HG03432 (cell line): ENCODE measurements at regions not wholly inside any gene's neighbourhood (a gene's known extent, or its start where the extent isn't known, plus 50 kb on each side); places are given as distances from the start of the nearest gene placed in this dataset.
"Not testable (repeated sequence)": the region's sequence is repeated elsewhere in the genome, so short reads cannot be mapped to it uniquely, and the experiment has no call there.

Experiments
- ATAC-seq: cut with Tn5 transposase; IDR thresholded peaks from one replicate; pipeline ENCODE4 v1.9.1; 2021; ENCODE audit warnings: mild to moderate bottlenecking, moderate library complexity; ENCODE audit not compliant: unreplicated experiment

DNA sequence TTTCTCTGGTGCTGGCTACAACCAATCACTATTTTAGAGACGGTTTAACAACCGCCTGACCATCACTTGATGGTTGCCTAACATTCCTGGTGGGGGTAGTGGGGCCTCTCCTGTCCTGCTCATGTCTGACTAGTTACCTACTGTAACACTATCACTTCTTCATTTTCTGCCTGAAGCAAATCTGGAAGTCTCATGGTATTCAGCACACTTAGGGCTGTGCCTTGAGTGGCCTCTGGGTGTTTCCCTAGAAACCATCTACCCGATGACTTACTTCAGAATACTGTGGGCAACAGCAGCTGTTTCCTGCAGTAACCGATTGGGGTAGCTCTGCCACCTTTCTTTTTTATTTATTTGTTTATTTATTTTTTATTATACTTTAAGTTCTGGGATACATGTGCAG, 880.1 kb upstream of the INTU start:
- ATAC-seq, result no peak

DNA sequence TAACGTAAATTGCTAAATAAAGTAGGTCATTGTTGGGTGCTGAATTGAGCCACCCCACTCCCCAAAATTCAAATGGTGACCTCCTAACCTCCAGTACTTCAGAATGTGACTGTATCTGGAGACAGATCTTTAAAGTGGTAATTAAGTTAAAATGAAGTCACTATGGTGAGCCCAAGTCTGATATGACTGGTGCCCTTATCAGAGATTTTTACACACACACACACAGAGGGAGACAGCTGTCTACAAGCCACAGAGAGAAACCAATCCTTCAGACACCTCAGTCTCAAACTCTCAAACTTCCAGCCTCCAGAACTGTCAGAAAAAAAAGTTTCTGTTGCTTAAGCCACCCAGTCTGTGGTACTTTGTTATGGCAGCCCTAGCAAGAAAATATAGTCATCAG, 879.2 kb upstream of the INTU start:
- ATAC-seq, result no peak

DNA sequence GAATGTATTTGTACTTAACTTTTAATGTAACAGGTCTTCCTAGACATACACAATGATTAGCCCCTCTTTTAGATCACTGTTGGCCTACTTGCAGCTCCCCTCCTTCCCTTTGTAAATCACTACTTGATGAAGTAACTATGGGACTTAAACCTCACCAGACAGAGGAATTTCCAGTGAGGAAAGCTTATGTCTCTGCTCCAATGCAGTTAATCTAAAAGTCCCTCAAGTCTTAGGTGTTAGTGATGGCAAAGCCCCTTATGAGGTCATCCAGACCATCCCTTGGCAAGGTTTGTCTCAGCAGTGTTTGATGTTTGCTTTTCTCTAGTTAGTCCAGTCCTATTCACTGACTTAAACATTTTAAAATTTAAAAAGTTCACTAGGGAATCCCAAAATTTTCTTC, 877.3 kb upstream of the INTU start:
- no peak for ATAC-seq

DNA sequence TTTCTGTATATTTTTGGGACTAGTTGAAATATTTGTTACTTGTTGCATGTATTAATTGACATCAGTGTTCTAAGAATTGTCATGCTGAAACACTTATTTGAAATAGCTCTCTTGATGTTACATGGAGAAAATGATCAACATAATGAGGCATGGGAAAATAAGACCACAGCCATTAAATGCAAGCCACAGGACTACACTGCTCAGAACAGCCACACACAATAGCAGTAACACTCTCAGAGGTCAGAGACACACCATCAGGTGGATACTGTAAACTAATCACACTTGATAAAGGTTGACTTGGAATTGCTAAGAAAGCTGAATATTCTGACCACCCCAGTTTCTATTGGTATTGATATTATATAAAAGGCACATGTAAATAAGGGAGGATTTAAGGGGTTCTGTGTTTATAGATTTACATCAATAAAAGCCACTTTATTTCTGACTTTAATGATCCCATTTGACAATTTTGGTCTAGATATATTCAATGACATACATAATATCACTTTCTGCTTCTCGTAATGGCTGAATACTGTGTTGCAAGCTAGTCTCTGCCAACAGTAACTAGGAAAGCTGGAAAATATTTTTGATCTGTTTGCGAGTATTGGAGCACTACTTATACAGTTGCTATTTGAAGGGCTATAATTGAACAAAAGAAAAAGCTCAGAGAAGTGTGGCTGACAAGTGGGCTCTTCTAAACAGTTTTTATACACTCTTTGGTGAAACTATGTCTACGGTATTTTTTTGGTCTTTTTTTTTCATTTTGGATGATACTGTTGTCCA, 876.5 kb upstream of the INTU start:
- ATAC-seq, result no peak

DNA sequence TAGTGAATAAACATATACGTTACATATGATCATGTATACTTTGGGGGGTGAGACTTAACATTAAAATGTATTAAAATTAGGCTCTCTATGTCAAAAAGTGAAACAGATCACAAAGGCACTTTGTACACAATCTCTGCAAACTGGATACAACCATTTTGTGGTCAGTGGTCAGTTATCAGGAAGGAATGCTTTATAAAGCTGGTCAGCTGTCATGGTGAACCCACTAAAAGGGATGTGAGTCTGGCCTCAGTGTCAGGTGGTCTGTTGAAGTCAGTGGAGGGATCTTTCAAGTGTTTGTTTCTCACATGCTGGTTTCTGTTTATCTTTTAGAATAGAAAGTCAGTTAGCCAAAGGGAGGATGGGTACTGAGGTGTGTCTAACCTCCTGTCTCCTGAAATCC, 875.5 kb upstream of the INTU start:
- no peak for ATAC-seq

DNA sequence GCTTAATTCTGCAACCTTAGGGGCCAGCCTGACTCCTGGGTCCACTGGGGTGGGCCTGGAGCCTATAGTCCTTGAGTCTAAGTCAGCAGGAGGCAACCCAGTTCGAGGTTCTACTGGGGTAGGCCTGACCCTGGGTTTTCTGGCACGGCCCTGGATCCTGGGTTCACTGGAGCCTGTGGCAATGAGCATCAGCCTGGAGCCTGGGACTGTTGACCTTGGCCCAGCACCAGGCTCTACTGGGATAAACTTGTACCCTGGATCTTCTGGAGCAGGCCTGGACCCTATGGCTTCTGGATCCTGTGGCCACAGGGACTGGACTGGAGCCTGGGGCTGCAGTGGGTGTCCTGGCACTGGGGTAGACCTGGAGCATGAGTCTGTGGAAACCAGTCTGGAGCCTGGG, 874.3 kb upstream of the INTU start:
- no peak for ATAC-seq

DNA sequence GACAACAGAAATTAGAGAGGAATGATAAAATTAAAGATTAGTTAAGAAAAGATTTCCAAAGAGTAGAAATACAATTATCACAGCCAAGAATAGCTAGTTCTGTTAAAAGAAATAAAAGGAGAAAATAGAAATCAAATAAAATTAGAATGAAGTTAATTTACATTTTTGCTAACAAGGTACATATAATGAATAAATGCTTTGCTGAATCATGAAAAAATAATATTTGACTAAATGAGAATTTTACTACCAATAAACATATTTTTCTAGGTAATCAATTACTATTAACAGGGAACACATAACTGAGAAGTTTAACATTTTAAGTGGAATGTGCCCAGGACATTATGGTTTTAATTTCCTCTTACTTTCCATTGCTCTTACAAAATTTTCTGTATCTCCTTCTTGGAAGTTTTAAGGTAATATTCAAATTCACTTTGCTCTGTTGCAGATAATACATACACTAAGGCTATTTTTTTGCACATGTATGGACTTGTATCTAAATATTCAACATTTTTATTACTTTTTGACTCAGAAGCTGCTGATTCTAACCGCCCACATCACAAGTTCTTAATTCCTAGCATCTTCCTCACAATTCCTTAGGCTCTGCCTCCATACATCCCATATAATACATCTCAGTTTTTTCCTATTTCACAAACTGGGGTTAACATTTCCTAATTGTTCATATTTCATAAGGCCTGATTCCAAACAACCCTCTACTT, 870.7 kb upstream of the INTU start:
- no peak for ATAC-seq

DNA sequence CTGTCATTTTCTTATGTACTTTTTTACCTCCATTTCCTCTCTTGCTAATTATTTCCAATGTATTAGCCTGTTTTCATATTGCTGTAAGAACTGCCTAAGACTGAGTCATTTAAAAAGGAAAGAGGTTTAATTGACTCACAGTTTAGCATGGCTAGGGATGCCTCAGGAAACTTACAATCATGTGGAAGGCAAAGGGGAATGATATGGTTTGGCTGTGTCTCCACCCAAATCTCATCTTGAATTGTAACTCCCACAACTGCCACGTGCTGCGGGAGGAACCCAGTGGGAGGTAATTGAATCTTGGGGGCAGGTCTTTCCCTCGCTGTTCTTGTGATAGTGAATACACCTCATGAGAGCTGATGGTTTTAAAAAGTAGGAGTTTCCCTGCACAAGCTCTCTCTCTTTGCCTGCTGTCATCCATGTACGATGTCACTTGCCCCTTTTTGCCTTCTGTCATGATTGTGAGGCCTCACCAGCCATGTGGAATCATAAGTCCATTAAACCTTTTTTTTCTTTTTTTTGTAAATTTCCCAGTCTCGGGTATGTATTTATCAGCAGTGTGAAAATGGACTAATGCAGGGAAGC, 870.0 kb upstream of the INTU start:
- no peak for ATAC-seq

DNA sequence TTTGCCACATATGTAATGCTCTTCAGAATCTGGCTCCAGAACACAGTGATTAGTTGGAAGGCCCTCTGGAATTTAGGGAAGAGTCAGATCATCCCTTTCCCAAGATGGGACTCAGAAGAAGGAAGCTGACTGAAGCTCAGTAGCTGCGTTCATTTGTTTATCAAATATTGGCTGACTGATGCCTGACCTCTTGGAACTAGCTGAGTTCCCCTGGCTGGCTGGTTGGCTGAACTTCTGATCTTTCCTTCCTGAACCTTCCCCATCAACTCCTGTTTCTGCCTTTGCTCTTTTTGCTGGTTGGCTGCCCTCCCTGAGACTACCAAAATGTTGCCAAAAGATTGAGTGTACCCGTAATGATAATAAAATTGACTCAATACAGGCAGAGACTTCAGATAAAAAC, 866.5 kb upstream of the INTU start:
- no peak for ATAC-seq

DNA sequence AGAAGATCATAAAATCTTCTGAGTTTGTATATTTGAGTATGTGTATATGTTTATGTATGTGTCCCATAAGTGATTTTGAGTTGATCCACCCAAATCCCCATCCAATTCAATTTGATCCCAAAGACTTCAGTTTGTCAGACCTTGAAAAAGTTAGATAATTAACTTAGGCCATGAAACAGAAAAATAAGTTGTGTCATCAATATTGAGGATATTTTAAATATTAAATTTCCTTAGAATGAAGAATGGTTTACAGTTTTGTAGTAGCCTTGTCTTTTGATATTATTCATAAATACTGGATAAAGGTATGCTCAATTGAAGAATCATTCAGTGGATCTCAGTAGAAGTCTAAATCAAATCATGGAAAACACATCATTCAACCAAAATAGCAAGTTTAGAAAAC, 864.4 kb upstream of the INTU start:
- ATAC-seq, result no peak

DNA sequence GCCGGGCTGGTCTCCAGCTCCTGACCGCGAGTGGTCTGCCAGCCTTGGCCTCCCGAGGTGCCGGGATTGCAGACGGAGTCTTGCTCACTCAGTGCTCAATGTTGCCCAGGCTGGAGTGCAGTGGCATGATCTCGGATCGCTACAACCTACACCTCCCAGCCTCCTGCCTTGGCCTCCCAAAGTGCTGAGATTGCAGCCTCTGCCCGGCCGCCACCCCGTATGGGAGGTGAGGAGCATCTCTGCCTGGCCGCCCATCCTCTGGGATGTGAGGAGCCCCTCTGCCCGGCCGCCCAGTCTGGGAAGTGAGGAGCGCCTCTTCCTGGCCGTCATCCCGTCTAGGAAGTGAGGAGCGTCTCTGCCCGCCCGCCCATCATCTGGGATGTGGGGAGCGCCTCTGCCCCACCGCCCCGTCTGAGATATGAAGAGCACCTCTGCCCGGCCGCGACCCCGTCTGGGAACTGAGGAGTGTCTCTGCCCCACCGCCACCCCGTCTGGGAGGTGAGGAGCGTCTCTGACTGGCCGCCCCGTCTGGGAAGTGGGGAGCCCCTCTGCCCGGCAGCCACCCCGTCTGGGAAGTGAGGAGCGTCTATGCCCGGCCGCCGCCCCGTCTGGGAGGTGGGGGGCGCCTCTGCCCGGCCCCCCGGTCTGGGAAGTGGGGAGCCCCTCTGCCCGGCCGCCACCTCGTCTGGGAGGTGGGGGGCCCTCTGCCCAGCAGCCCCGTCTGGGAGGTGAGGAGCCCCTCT, 861.8 kb upstream of the INTU start:
- ATAC-seq, result not testable (repeated sequence)

DNA sequence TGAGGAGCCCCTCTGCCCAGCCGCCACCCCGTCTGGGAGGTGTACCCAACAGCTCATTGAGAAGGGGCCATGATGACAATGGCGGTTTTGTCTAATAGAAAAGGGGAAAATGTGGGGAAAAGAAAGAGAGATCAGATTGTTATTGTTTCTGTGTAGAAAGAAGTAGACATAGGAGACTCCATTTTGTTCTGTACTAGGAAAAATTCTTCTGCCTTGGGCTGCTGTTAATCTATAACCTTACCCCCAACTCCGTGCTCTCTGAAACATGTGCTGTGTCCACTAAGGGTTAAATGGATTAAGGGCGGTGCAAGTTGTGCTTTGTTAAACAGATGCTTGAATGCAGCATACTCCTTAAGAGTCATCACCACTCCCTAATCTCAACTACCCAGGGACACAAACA, 861.1 kb upstream of the INTU start:
- ATAC-seq, result not testable (repeated sequence)

DNA sequence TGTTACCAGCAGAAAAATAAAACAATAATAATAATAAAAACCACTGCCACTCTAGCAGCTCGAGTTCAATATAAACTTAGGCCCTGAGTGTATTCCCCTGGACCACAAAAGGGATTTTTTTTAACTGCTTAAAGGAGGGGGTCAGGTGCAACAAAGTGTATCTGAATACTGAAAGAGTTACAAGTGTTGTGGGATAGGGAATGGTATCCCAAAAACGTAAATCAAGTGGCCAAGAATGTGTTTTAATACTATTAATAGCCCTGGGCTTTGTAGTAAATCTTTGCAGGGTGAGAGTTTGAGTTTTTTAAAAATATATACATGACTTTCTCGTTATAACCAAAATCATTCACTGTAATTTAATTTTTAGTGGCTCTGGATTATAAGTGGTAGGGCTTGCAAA, 860.1 kb upstream of the INTU start:
- ATAC-seq, result no peak

DNA sequence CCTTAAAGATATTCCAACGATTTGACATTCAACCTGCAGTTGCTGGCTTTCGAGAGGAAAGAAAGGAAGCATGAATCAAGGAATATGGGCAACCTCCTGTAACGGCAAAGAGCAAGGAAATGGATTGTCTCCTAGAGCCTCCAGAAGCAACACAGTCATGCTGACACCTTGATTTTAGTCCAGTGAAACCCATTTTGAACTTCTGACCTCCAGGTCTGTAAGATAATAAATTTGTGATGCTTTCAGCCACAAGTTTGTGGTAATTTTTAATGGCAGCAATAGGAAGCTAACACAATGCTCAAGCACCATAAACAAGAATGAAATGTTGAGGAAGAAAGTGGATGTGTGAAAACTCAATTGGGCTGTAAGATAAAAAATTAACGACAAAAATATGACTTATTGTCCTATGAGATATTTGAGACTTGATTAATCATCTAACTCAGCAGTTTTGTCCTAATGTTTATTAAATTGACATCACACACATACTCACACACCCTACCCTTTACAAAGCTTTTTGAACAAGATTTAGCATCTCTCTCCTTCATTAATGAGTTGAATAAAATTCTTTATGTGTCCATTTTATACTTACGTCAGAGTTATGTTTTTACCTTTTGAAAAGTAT, 857.2 kb upstream of the INTU start:
- no peak for ATAC-seq

DNA sequence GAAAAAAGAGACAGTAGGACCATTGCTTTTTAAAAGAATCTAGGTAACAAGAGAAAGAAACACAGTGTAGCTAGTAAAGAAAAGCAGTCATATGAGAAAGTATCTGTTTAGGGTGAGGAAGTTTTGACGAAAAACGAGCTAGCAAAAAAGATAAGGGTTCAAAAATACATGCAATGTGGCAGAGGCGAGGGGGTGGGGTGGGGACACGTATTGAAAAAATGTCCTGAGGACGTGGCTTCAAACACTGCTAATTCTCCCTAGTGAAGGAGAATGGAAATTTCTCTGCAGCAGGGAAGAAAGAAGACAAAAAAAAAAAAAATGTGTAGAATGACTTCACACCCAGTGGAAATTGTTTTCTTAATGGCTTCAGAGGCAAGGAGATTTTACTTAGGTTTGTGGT, 856.4 kb upstream of the INTU start:
- no peak for ATAC-seq

DNA sequence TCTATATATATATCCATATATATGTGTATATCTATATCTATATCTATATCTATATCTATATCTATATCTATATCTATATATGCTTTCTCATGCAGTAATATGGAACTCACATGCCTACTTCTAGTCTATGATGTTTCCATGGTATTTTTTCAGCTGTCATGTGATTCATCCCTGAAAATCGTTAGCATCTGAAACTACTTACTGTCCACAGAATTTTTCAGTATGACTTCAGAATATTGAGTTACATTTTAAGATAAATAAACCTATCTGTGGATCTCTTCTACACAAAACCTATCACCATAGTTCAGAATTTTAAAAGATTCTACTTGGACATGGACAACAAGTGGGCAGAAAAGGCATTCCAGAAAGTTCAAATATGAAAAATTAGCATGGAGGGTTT, 855.1 kb upstream of the INTU start:
- ATAC-seq, result no peak

DNA sequence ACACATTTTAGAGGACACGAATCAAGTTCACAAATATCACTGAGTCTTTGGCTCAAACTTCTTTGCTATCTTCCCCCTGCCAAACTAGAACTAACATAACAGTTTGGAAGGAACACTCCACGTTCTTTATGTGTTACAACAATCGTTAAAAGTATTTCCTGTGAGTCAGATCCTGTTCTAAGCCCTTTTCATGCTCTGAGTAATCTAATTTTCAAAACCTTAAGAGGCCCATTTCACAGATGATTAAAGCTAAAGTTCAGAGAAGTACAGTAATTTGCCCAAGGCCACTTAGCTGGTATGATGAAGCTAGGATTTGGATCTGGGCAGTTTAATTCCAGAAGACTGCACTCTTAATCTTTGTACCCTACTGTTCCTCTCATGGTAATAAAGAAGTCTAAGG, 854.4 kb upstream of the INTU start:
- ATAC-seq, result no peak

DNA sequence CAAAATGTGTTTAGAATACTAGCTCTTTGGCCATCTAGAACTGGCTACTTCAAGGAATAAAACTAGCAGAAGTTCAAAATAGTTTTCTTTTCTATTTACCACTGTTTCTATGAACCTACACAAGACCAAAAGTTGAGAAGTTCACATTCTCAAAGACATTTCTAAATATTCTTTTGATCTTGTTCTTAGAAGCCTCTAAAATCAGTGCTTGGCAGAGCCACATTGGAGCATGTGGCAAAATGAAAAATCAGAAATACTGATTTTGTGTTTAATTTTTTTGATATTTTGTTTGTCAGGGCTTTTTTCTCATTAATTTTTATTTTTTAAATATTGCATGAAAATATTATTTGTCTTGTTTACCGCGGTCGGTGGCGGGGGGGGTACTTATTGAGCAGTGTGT, 853.8 kb upstream of the INTU start:
- ATAC-seq, result no peak

DNA sequence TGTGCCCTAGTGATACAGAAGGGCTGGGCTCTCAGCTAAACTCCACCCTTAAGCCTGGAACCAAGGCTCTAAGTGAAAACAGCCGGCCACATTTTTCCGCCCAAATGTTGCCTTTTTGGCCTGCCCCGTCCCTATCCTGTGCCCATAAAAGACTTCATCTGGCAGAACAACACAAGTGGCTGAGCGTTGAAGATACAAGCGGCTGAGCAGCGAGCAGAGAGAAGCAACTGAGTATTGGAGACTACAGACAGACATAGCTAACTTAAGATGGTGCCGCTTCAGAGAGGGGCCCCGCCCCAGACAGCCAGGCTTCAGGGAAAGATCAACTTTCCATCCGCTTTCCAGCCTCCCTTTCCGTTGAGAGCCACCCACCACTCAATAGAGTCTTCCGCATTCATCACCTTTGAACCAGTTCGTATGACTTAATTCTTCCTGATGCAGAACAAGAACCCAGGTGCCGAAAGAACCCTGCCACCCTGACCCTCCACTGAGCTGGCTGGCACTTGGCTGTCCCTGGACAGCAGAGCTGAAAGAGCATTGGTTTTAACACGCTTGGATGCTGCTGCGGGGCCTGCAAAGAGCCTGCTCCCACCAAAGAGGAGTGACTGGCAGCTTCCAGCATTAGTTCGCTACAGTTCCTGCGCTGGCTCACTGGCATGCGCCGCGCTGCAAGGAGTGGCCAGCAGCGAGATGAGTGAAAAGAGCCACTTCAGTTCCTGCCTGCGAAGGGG, 853.2 kb upstream of the INTU start:
- no peak for ATAC-seq

DNA sequence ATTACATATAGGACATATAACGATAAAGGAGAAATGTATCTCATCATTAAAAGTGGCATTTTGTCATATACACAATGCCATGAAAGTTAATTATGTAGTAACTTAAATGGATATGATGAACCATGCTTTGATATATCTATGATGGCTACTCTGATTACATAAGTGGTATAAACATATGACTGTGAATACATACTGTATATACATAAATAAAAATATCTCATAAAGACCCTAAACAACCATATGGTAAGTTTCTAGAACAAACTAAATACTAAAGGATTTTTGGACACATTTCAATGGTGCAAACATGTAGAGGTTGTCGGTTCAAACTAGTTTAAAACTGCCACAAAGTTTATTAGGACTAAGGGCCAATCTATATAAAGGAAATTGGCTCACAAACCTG, 849.6 kb upstream of the INTU start:
- ATAC-seq, result no peak
